ENCODE measurements at regions not wholly inside any gene's neighbourhood (a gene's known extent, or its start where the extent isn't known, plus 50 kb on each side); places are given as distances from the start of the nearest gene placed in this dataset.

DNA sequence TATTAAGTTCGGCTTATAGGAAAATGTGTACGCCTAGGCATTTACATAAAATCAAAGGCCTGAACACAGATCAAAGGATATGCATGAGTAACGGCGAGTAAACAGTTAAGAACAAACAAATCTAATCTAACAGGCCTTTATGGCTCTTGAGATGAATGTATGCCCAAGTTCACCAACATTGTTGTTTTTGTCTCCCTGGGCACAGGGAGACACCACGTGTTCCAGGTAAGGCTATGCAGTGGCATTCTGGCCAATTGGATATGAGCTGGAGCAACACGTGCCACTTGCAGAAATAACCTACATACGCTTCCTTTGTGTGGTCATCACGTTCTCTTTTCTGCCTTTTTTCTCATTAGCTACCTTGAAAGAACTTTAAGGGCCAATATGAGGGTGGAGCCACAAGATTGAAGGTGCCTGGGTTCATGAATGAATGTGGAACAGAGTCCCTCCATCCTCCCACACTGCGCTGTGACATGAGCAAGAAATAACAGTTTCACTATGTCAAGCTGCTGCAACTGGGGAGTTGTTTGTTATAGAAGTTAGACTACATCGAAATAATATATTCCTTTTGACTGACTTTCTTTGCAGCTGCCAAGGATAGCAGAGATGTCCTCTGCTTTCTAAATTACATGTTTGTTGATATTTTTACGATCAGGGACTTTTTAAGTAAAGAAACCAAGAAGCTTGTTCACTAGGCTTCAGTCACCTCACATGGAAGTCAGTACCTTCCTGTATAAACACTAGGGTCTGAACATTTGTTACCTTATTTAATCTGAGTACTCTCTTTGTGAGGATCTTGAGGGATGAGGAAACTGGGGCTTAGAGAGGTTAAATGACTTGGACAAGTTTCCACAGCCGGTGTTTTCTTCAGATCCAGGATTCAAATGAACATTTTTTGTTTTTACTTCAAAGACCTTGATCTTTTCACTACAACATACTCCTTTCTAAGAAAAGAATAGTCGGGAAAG is 427.5 kb upstream of the TBL1XR1 start (continued):
- peak; percentile 49; the same call in 1 of the 2 replicates for TF ChIP-seq FOSL2 (CRISPR knock-in tag; IDR thresholded peaks at IDR 0.05)
- TF ChIP-seq LRRFIP1 (CRISPR knock-in tag; conservative IDR thresholded peaks at IDR 0.05) = no peak
- TF ChIP-seq NAIF1 (CRISPR knock-in tag; IDR thresholded peaks at IDR 0.05; ENCODE audit: borderline replicate concordance) = no peak
- no peak for TF ChIP-seq ARNT2 (CRISPR knock-in tag; IDR thresholded peaks at IDR 0.05; ENCODE audit: low read depth)
- no peak for TF ChIP-seq ZNF598 (CRISPR knock-in tag; IDR thresholded peaks at IDR 0.05; ENCODE audit: borderline replicate concordance)
- no peak for TF ChIP-seq RFX5 (IDR thresholded peaks at IDR 0.05; ENCODE audit: low read depth, low read length)
- TF ChIP-seq, protein P1, sequence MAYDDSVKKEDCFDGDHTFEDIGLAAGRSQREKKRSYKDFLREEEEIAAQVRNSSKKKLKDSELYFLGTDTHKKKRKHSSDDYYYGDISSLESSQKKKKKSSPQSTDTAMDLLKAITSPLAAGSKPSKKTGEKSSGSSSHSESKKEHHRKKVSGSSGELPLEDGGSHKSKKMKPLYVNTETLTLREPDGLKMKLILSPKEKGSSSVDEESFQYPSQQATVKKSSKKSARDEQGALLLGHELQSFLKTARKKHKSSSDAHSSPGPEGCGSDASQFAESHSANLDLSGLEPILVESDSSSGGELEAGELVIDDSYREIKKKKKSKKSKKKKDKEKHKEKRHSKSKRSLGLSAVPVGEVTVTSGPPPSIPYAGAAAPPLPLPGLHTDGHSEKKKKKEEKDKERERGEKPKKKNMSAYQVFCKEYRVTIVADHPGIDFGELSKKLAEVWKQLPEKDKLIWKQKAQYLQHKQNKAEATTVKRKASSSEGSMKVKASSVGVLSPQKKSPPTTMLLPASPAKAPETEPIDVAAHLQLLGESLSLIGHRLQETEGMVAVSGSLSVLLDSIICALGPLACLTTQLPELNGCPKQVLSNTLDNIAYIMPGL (CRISPR knock-in tag; IDR thresholded peaks at IDR 0.05; ENCODE audit: borderline replicate concordance in 1 of 2, low read depth in 1 of 2) = no peak
- TF ChIP-seq NFYB (CRISPR knock-in tag; IDR thresholded peaks at IDR 0.05) = peak; percentile 47; the same call in 1 of the 2 replicates
- peak; percentile 39; the same call in 1 of the 2 replicates for TF ChIP-seq RXRB (CRISPR knock-in tag; IDR thresholded peaks at IDR 0.05; ENCODE audit: borderline replicate concordance)
- TF ChIP-seq PLSCR1 (CRISPR knock-in tag; IDR thresholded peaks at IDR 0.05; ENCODE audit: borderline replicate concordance) = no peak
